Fibroblast of mammary gland (primary cell): ENCODE measurements at regions not wholly inside any gene's neighbourhood (a gene's known extent, or its start where the extent isn't known, plus 50 kb on each side); places are given as distances from the start of the nearest gene placed in this dataset.

Experiments used
- DNase-seq: peaks from one replicate; pipeline ENCODE4 v3.0.0-alpha.2; 2010; ENCODE audit warnings: low read depth
- H3K4me3 ChIP-seq: 2 replicates; pipeline ENCODE4 v1.5.1; 2011; ENCODE audit warnings: low read depth, mild to moderate bottlenecking, low read length, moderate library complexity; ENCODE audit not compliant: control insufficient read depth
- CTCF ChIP-seq: conservative IDR thresholded peaks from 2 replicates; pipeline ENCODE4 v1.5.1; 2011; ENCODE audit warnings: low read depth, low read length, inconsistent platforms; ENCODE audit not compliant: control insufficient read depth, insufficient read depth

- no peak overlapping the region for H3K4me3 ChIP-seq
- DNase-seq, result no peak
- TF ChIP-seq CTCF, result no peak
Measured at GRCh38 chr3:27859821-27860220, 137.7 kb upstream of the EOMES start.

GRCh38 chr3:27861046-27862036 lies 139.2 kb upstream of the EOMES start:
- no peak overlapping the region for H3K4me3 ChIP-seq
- DNase-seq, result no peak

GRCh38 chr3:27865731-27866130 lies 143.6 kb upstream of the EOMES start:
- H3K4me3 ChIP-seq, result no peak overlapping the region
- TF ChIP-seq CTCF, result no peak
- DNase-seq, result no peak

More at GRCh38 chr3:27861046-27862036, 139.2 kb upstream of the EOMES start:
- TF ChIP-seq CTCF, result no peak

- no peak for TF ChIP-seq CTCF
- DNase-seq, result no peak
Measured at GRCh38 chr3:27869152-27869551, 147.0 kb upstream of the EOMES start.

GRCh38 chr3:27877061-27878013 lies 155.2 kb upstream of the EOMES start:
- no peak for TF ChIP-seq CTCF
- DNase-seq, result no peak
- no peak overlapping the region for H3K4me3 ChIP-seq

More at GRCh38 chr3:27869152-27869551, 147.0 kb upstream of the EOMES start:
- H3K4me3 ChIP-seq, result no peak overlapping the region

- no peak for TF ChIP-seq CTCF
- no peak for DNase-seq
- no peak overlapping the region for H3K4me3 ChIP-seq
Measured at GRCh38 chr3:27878014-27878383, 155.9 kb upstream of the EOMES start.
